Endometrium (tissue), 2 donors: ENCODE measurements at regions not wholly inside any gene's neighbourhood (a gene's known extent, or its start where the extent isn't known, plus 50 kb on each side); places are given as distances from the start of the nearest gene placed in this dataset.
"Not testable (repeated sequence)": the region's sequence is repeated elsewhere in the genome, so short reads cannot be mapped to it uniquely, and the experiment has no call there.

ENCODE experiments used
- FAIRE-seq: peaks from 2 replicates; lab custom pipeline; 2012; peaks lifted over from hg19 to GRCh38; lab: Jason Lieb, UNC
- donor health status: control.
- donor health status: control.

- no peak for FAIRE-seq
Measured at GRCh38 chr5:162796507-162796906, 640.9 kb upstream of the CCNG1 start.

GRCh38 chr5:162800301-162800700 is 637.1 kb upstream of the CCNG1 start:
- FAIRE-seq, result no peak

- no peak for FAIRE-seq
Measured at GRCh38 chr5:162801235-162801634, 636.2 kb upstream of the CCNG1 start.

- FAIRE-seq, result no peak
Measured at GRCh38 chr5:162806195-162806594, 631.2 kb upstream of the CCNG1 start.

GRCh38 chr5:162811071-162811470 is 626.3 kb upstream of the CCNG1 start:
- no peak for FAIRE-seq

- no peak for FAIRE-seq
Measured at GRCh38 chr5:162816816-162817215, 620.6 kb upstream of the CCNG1 start.

- no peak for FAIRE-seq
Measured at GRCh38 chr5:162817364-162817763, 620.0 kb upstream of the CCNG1 start.

GRCh38 chr5:162821664-162822063 is 615.7 kb upstream of the CCNG1 start:
- not testable (repeated sequence) for FAIRE-seq

- FAIRE-seq, result no peak
Measured at GRCh38 chr5:162824360-162824759, 613.0 kb upstream of the CCNG1 start.

- FAIRE-seq, result no peak
Measured at GRCh38 chr5:162837155-162837554, 600.2 kb upstream of the CCNG1 start.

GRCh38 chr5:162842727-162843126 is 594.7 kb upstream of the CCNG1 start:
- no peak for FAIRE-seq

- no peak for FAIRE-seq
Measured at GRCh38 chr5:162852134-162852533, 585.3 kb upstream of the CCNG1 start.

GRCh38 chr5:162858770-162859169 is 578.6 kb upstream of the CCNG1 start:
- FAIRE-seq, result no peak

GRCh38 chr5:162870966-162871365 is 566.4 kb upstream of the CCNG1 start:
- no peak for FAIRE-seq

GRCh38 chr5:162882629-162883028 is 554.8 kb upstream of the CCNG1 start:
- no peak for FAIRE-seq

- FAIRE-seq, result no peak
Measured at GRCh38 chr5:162886717-162887116, 550.7 kb upstream of the CCNG1 start.

- FAIRE-seq, result no peak
Measured at GRCh38 chr5:162888268-162888667, 549.1 kb upstream of the CCNG1 start.

GRCh38 chr5:162911873-162912272 is 525.5 kb upstream of the CCNG1 start:
- FAIRE-seq, result no peak

GRCh38 chr5:162916368-162916767 is 521.0 kb upstream of the CCNG1 start:
- FAIRE-seq, result no peak

GRCh38 chr5:162929104-162929503 is 508.3 kb upstream of the CCNG1 start:
- FAIRE-seq, result no peak

GRCh38 chr5:162931501-162931900 is 505.9 kb upstream of the CCNG1 start:
- no peak for FAIRE-seq

GRCh38 chr5:162939991-162940390 is 497.4 kb upstream of the CCNG1 start:
- no peak for FAIRE-seq

GRCh38 chr5:162948677-162949076 is 488.7 kb upstream of the CCNG1 start:
- no peak for FAIRE-seq

- FAIRE-seq, result no peak
Measured at GRCh38 chr5:162956570-162956969, 480.8 kb upstream of the CCNG1 start.

GRCh38 chr5:162964144-162964543 is 473.3 kb upstream of the CCNG1 start:
- FAIRE-seq, result not testable (repeated sequence)
